Hepatocyte (in vitro differentiated cells): ENCODE measurements at regions not wholly inside any gene's neighbourhood (a gene's known extent, or its start where the extent isn't known, plus 50 kb on each side); places are given as distances from the start of the nearest gene placed in this dataset.

Source experiments
- DNase-seq: peaks from one replicate; pipeline ENCODE4 v3.0.0-alpha.2; 2016; ENCODE audit warnings: low spot score
- H2AFZ ChIP-seq: fragments of 200-600 bp; sonication (generic); 2 replicates; pipeline ENCODE4 v1.6.0; 2016; ENCODE audit warnings: antibody characterized with exemption, mild to moderate bottlenecking
- H3K27ac ChIP-seq: fragments of 200-600 bp; sonication (generic); 2 replicates; pipeline ENCODE4 v1.5.1; 2016; ENCODE audit warnings: mild to moderate bottlenecking
- H3K27me3 ChIP-seq: fragments of 200-600 bp; sonication (generic); 2 replicates; pipeline ENCODE4 v1.6.1; 2016
- H3K36me3 ChIP-seq: fragments of 200-600 bp; sonication (generic); replicated peaks from 2 replicates; pipeline ENCODE4 v1.5.1; 2016; ENCODE audit warnings: low read depth; ENCODE audit not compliant: insufficient read depth
- H3K4me1 ChIP-seq: fragments of 200-600 bp; sonication (generic); 2 replicates; pipeline ENCODE4 v1.5.1; 2016; ENCODE audit warnings: mild to moderate bottlenecking, moderate library complexity; ENCODE audit not compliant: insufficient read depth
- H3K4me2 ChIP-seq: fragments of 200-600 bp; sonication (generic); 2 replicates; pipeline ENCODE4 v1.6.0; 2016
- H3K4me3 ChIP-seq: fragments of 200-600 bp; sonication (generic); 2 replicates; pipeline ENCODE4 v1.5.1; 2016; ENCODE audit warnings: mild to moderate bottlenecking
- H3K79me2 ChIP-seq: fragments of 200-600 bp; sonication (generic); 2 replicates; pipeline ENCODE4 v1.6.0; 2017; ENCODE audit warnings: mild to moderate bottlenecking
- H3K9me2 ChIP-seq: fragments of 200-600 bp; sonication (generic); replicated peaks from 2 replicates; pipeline ENCODE4 v1.6.0; 2017; ENCODE audit warnings: mild to moderate bottlenecking; ENCODE audit not compliant: insufficient read depth
- H3K9me3 ChIP-seq: fragments of 200-600 bp; sonication (generic); 2 replicates; pipeline ENCODE4 v1.5.1; 2016; ENCODE audit warnings: low read depth, mild to moderate bottlenecking
- H4K20me1 ChIP-seq: fragments of 200-600 bp; sonication (generic); 2 replicates; pipeline ENCODE4 v1.6.0; 2016; ENCODE audit warnings: mild to moderate bottlenecking; ENCODE audit not compliant: insufficient read depth, poor library complexity, severe bottlenecking
- EZH2 ChIP-seq: fragments of 200-600 bp; sonication (generic); IDR thresholded peaks from 2 replicates; pipeline ENCODE4 v1.6.1; 2016; ENCODE audit warnings: antibody characterized with exemption, mild to moderate bottlenecking, borderline replicate concordance
- EZH2phosphoT487 ChIP-seq: fragments of 200-600 bp; sonication (generic); IDR thresholded peaks from one replicate; pipeline ENCODE4 v1.6.1; 2018; ENCODE audit warnings: antibody characterized with exemption, mild to moderate bottlenecking, low read depth, moderate library complexity; ENCODE audit not compliant: unreplicated experiment, severe bottlenecking
- WGBS: methylation state at CpG from one replicate; pipeline ENCODE4 v1.1.6; 2016; ENCODE audit warnings: low lambda C conversion rate; ENCODE audit errors: missing lambda C conversion rate; 5-methylcytosine and 5-hydroxymethylcytosine counted together
- TF ChIP-seq, protein P1 (sequence below): fragments of 200-600 bp; sonication (generic); IDR thresholded peaks from 2 replicates; pipeline ENCODE4 v1.5.1; 2016; ENCODE audit warnings: antibody characterized with exemption, mild to moderate bottlenecking; ENCODE audit not compliant: poor library complexity

DNA sequence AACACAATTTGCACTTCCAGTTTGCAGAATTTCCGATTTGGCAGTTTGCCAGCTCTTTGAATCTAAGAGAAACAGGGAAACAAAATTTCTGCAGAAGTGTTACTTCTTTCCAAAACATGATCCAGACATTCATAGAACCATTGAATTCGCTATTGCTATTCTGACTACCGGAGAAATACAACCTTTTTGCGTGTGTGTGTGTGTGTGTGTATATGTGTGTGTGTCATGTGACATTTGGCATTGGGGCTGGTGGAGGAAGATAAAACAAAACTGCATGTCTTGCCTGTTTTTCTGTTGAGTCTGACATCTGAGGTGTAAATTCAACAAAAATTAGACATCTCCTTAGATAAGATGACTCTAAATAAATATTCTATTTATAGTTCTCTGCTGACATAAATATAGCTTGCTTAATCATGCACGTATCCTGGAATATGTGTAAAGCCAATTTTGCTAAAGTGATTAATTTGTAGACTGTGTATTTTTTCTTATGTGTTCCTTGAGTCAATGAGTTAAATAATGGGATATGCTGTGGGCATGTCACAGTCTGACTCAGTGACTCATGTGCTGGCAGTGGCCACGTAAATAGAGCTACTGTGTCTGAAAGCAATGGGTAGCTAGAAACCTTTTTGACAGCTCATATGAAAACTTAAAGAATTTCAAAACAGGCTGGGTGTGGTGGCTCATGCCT lies 98.9 kb downstream of the HPGD start:
- Histone ChIP-seq H3K79me2 (no peaks in the 10 kb centered on the region), H3K9me2 (no peaks in the 10 kb centered on the region), H3K27me3 (no peaks in the 10 kb centered on the region), H3K4me1 (no peaks in the 10 kb centered on the region), H4K20me1 (no peaks in the 10 kb centered on the region), H3K36me3 (no peaks in the 10 kb centered on the region), H2AFZ (no peak overlapping the region), H3K9me3 (no peaks in the 10 kb centered on the region), H3K27ac (no peak overlapping the region), H3K4me2 (no peak overlapping the region), H3K4me3 (no peak overlapping the region)
- no peak for TF ChIP-seq EZH2phosphoT487
- TF ChIP-seq EZH2 = no peak
- TF ChIP-seq, protein P1, sequence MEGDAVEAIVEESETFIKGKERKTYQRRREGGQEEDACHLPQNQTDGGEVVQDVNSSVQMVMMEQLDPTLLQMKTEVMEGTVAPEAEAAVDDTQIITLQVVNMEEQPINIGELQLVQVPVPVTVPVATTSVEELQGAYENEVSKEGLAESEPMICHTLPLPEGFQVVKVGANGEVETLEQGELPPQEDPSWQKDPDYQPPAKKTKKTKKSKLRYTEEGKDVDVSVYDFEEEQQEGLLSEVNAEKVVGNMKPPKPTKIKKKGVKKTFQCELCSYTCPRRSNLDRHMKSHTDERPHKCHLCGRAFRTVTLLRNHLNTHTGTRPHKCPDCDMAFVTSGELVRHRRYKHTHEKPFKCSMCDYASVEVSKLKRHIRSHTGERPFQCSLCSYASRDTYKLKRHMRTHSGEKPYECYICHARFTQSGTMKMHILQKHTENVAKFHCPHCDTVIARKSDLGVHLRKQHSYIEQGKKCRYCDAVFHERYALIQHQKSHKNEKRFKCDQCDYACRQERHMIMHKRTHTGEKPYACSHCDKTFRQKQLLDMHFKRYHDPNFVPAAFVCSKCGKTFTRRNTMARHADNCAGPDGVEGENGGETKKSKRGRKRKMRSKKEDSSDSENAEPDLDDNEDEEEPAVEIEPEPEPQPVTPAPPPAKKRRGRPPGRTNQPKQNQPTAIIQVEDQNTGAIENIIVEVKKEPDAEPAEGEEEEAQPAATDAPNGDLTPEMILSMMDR = no peak
- WGBS = 71% methylated on average over 6 of the region's 6 CpGs
- peak; percentile 30 for DNase-seq

DNA sequence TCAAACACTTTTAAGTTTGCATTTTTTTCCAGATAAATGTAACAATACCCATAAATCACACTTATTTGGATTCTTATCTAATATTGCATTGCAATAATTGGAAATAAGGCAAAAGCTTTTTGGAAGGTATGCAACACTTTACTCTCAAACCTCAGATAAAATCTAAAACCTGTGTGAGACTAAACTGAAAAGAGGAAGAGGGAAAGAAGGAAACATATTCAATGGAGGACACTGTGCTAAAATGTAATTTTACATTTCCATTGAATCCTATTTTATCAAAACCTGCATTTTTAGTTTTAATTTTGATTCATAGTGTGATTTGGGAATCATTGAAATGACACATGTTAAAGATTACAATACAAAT lies 99.4 kb downstream of the HPGD start:
- H4K20me1 ChIP-seq = no peaks in the 10 kb centered on the region
- H3K79me2 ChIP-seq = no peaks in the 10 kb centered on the region
- H3K9me2 ChIP-seq = no peaks in the 10 kb centered on the region
- H3K4me1 ChIP-seq = no peaks in the 10 kb centered on the region
- TF ChIP-seq EZH2phosphoT487 (no peak), EZH2 (no peak)
- TF ChIP-seq, protein P1 = no peak
- no peak overlapping the region for H3K4me3 ChIP-seq
- no peak for DNase-seq
- H3K4me2 ChIP-seq = no peak overlapping the region
- H3K27ac ChIP-seq = no peak overlapping the region
- H3K36me3 ChIP-seq = no peaks in the 10 kb centered on the region
- H2AFZ ChIP-seq = no peak overlapping the region
- H3K9me3 ChIP-seq = no peaks in the 10 kb centered on the region
- H3K27me3 ChIP-seq = no peaks in the 10 kb centered on the region

DNA sequence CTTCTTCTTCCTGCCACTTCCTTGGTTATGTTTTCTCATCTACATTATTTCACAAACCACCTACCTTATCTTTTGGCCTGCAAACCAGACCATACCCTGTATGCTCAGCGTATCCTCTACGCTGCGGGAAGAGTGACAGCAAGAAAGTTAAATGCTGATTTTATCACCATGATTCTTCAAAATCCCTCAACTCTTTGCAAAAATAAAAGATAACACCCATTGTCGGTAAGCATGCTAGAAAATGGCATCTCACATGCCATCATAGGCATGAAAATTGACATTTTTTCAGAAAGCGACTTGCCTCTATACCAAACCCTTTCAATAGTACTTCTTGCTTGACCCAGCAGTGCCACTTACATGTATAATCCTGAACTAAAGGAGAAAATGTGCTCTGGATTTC lies 102.0 kb downstream of the HPGD start:
- Histone ChIP-seq H4K20me1 (no peaks in the 10 kb centered on the region), H3K79me2 (no peaks in the 10 kb centered on the region), H3K9me2 (no peaks in the 10 kb centered on the region), H3K4me3 (no peak overlapping the region), H3K4me2 (no peak overlapping the region), H3K36me3 (no peaks in the 10 kb centered on the region), H2AFZ (no peak overlapping the region), H3K27ac (no peak overlapping the region), H3K4me1 (no peaks in the 10 kb centered on the region), H3K27me3 (no peaks in the 10 kb centered on the region), H3K9me3 (no peaks in the 10 kb centered on the region)
- DNase-seq = no peak
- TF ChIP-seq EZH2phosphoT487 (no peak), EZH2 (no peak)
- TF ChIP-seq, protein P1 = no peak
- WGBS = 74% methylated on average over 5 of the region's 5 CpGs
